HG03097 (cell line): ENCODE measurements at regions not wholly inside any gene's neighbourhood (a gene's known extent, or its start where the extent isn't known, plus 50 kb on each side); places are given as distances from the start of the nearest gene placed in this dataset.

Experiments used
- ATAC-seq: cut with Tn5 transposase; IDR thresholded peaks from one replicate; pipeline ENCODE4 v1.9.1; 2021; ENCODE audit not compliant: unreplicated experiment, low FRiP score

- no peak for ATAC-seq
Measured at GRCh38 chr9:16304301-16304700, 566.2 kb downstream of the BNC2 start.

GRCh38 chr9:16306586-16306985, 563.9 kb downstream of the BNC2 start:
- ATAC-seq: no peak

- no peak for ATAC-seq
Measured at GRCh38 chr9:16307626-16308195, 562.8 kb downstream of the BNC2 start.

- no peak for ATAC-seq
Measured at GRCh38 chr9:16308645-16309044, 561.8 kb downstream of the BNC2 start.

GRCh38 chr9:16309082-16309468, 561.4 kb downstream of the BNC2 start:
- no peak for ATAC-seq

- no peak for ATAC-seq
Measured at GRCh38 chr9:16309469-16310271, 560.8 kb downstream of the BNC2 start.

- no peak for ATAC-seq
Measured at GRCh38 chr9:16310278-16311110, 560.0 kb downstream of the BNC2 start.

GRCh38 chr9:16312116-16312515, 558.4 kb downstream of the BNC2 start:
- ATAC-seq: no peak

- no peak for ATAC-seq
Measured at GRCh38 chr9:16312962-16313546, 557.4 kb downstream of the BNC2 start.

- no peak for ATAC-seq
Measured at GRCh38 chr9:16314476-16314875, 556.0 kb downstream of the BNC2 start.

GRCh38 chr9:16315720-16316119, 554.8 kb downstream of the BNC2 start:
- ATAC-seq: no peak

GRCh38 chr9:16316456-16316855, 554.0 kb downstream of the BNC2 start:
- no peak for ATAC-seq

GRCh38 chr9:16316911-16317817, 553.3 kb downstream of the BNC2 start:
- ATAC-seq: no peak

GRCh38 chr9:16318516-16319060, 551.9 kb downstream of the BNC2 start:
- ATAC-seq: no peak

- ATAC-seq: no peak
Measured at GRCh38 chr9:16319646-16320045, 550.8 kb downstream of the BNC2 start.

GRCh38 chr9:16320338-16320902, 550.0 kb downstream of the BNC2 start:
- no peak for ATAC-seq

GRCh38 chr9:16321461-16322119, 548.9 kb downstream of the BNC2 start:
- no peak for ATAC-seq

- ATAC-seq: no peak
Measured at GRCh38 chr9:16322849-16323248, 547.6 kb downstream of the BNC2 start.

- no peak for ATAC-seq
Measured at GRCh38 chr9:16325966-16326365, 544.5 kb downstream of the BNC2 start.
